Tibial artery (tissue), 4 donors: ENCODE measurements at regions not wholly inside any gene's neighbourhood (a gene's known extent, or its start where the extent isn't known, plus 50 kb on each side); places are given as distances from the start of the nearest gene placed in this dataset.

ENCODE experiments used
- DNase-seq, 2 donors: peaks; one replicate each; pipeline ENCODE4 v3.0.0-alpha.2; 2019
- H3K27ac ChIP-seq, 2 donors: fragments of 200-600 bp; sonication (generic) in 1 of 2; 1 replicate in 1 of 2; 2 replicates in 1 of 2; pipeline ENCODE4 v1.5.1; 2018 to 2019; ENCODE audit warnings: mild to moderate bottlenecking in 1 of 2
- H3K27me3 ChIP-seq, 2 donors: fragments of 200-600 bp; sonication (generic) in 1 of 2; one replicate each; pipeline versions ENCODE4 v1.5.1 to v1.6.0; 2016 to 2019
- H3K36me3 ChIP-seq, 3 donors: fragments of 200-600 bp; sonication (generic) in 2 of 3; one replicate each; pipeline ENCODE4 v1.5.1; 2016 to 2019; ENCODE audit warnings: mild to moderate bottlenecking in 2 of 3
- H3K4me1 ChIP-seq, 4 donors: fragments of 200-600 bp; sonication (generic) in 2 of 4; 1 replicate in 3 of 4; 2 replicates in 1 of 4; pipeline ENCODE4 v1.5.1; 2016 to 2019
- H3K4me3 ChIP-seq, 2 donors: fragments of 200-600 bp; sonication (generic) in 1 of 2; 1 replicate in 1 of 2; 2 replicates in 1 of 2; pipeline ENCODE4 v1.5.1; 2018 to 2019; ENCODE audit warnings: mild to moderate bottlenecking in 2 of 2
- H3K9me3 ChIP-seq, 3 donors: fragments of 200-600 bp; sonication (generic) in 1 of 3; one replicate each; pipeline ENCODE4 v1.5.1; 2016 to 2019
- CTCF ChIP-seq, 2 experiments: fragments of 200-600 bp in 1 of 2; fragments of 450-650 bp in 1 of 2; IDR thresholded peaks; one replicate each; pipeline ENCODE4 v1.5.1; 2017 to 2019; ENCODE audit warnings: antibody characterized with exemption in 2 of 2, mild to moderate bottlenecking in 1 of 2, moderate library complexity in 1 of 2
- intact Hi-C: fragments of 100-400 bp; cut with DNase I; formaldehyde crosslinking; loops from one replicate; pipeline ENCODE4 v1.15.0; 2023; ENCODE audit warnings: low total_unique reads

GRCh38 chr2:106041150-106041549, 153.0 kb downstream of the UXS1 start:
- TF ChIP-seq CTCF (IDR thresholded peaks at IDR 0.05), result no peak
- Histone ChIP-seq H3K4me1 (peaks cover 0 to 14% (median 4%) of the 10 kb centered on the region in 4 donors), H3K27ac (no peak overlapping the region), H3K27me3 (no peaks in the 10 kb centered on the region), H3K9me3 (no peaks in the 10 kb centered on the region), H3K4me3 (no peak overlapping the region), H3K36me3 (no peaks in the 10 kb centered on the region)
- intact Hi-C loops, result no loop called here
- DNase-seq, result no peak

- H3K36me3 ChIP-seq, result no peaks in the 10 kb centered on the region
- no peak for TF ChIP-seq CTCF (IDR thresholded peaks at IDR 0.05)
- peak overlapping the region; percentile 42 to 49 for H3K27ac ChIP-seq
- no peaks in the 10 kb centered on the region for H3K9me3 ChIP-seq
- intact Hi-C loops, result no loop called here
- no peak overlapping the region for H3K4me3 ChIP-seq
- peaks cover 0 to 14% (median 4%) of the 10 kb centered on the region in 4 donors for H3K4me1 ChIP-seq
- H3K27me3 ChIP-seq, result no peaks in the 10 kb centered on the region
- DNase-seq, result peak; percentile 37 to 75
Measured at GRCh38 chr2:106039634-106040315, 154.3 kb downstream of the UXS1 start.

GRCh38 chr2:106038601-106039375, 155.3 kb downstream of the UXS1 start:
- peaks cover 0 to 14% (median 4%) of the 10 kb centered on the region in 4 donors for H3K4me1 ChIP-seq
- no peak for DNase-seq
- intact Hi-C loops, result no loop called here
- no peaks in the 10 kb centered on the region for H3K9me3 ChIP-seq
- H3K27me3 ChIP-seq, result no peaks in the 10 kb centered on the region
- peak overlapping the region; percentile 42 to 45 for H3K27ac ChIP-seq
- no peak overlapping the region for H3K4me3 ChIP-seq
- no peak for TF ChIP-seq CTCF (IDR thresholded peaks at IDR 0.05)
- H3K36me3 ChIP-seq, result no peaks in the 10 kb centered on the region

- no peak for DNase-seq
- H3K27ac ChIP-seq, result no peak overlapping the region
- H3K27me3 ChIP-seq, result no peaks in the 10 kb centered on the region
- no peaks in the 10 kb centered on the region for H3K36me3 ChIP-seq
- no peak overlapping the region for H3K4me3 ChIP-seq
- TF ChIP-seq CTCF (IDR thresholded peaks at IDR 0.05), result no peak
- no peaks in the 10 kb centered on the region for H3K9me3 ChIP-seq
- peaks cover 0 to 14% (median 4%) of the 10 kb centered on the region in 4 donors for H3K4me1 ChIP-seq
- intact Hi-C loops, result no loop called here
Measured at GRCh38 chr2:106037932-106038331, 156.2 kb downstream of the UXS1 start.

GRCh38 chr2:106037262-106037661, 156.8 kb downstream of the UXS1 start:
- Histone ChIP-seq H3K4me3 (no peak overlapping the region), H3K27me3 (no peaks in the 10 kb centered on the region), H3K9me3 (no peaks in the 10 kb centered on the region), H3K36me3 (no peaks in the 10 kb centered on the region), H3K4me1 (peaks cover 0 to 14% (median 4%) of the 10 kb centered on the region in 4 donors), H3K27ac (no peak overlapping the region)
- intact Hi-C loops, result no loop called here
- no peak for TF ChIP-seq CTCF (IDR thresholded peaks at IDR 0.05)
- DNase-seq, result no peak
